Natural killer cell (primary cell): ENCODE measurements at regions not wholly inside any gene's neighbourhood (a gene's known extent, or its start where the extent isn't known, plus 50 kb on each side); places are given as distances from the start of the nearest gene placed in this dataset.

Experiments used
- ATAC-seq, 3 donors: fragments of 150-1000 bp in 2 of 3; fragments of 200-7000 bp in 1 of 3; cut with Tn5 transposase; 1 replicate in 1 of 3; 2 replicates in 2 of 3; pipeline ENCODE4 v1.10.0; 2021; ENCODE audit warnings: mild to moderate bottlenecking in 2 of 3, moderate library complexity in 2 of 3
- DNase-seq, 2 donors: peaks; one replicate each; pipeline versions ENCODE4 v3.0.0 to v3.0.0-alpha.2; 2013 to 2021; ENCODE audit warnings: mixed read lengths in 1 of 2
- H3K27ac ChIP-seq: one replicate; pipeline ENCODE4 v1.5.1; 2013; ENCODE audit warnings: mild to moderate bottlenecking, low read length
- H3K27me3 ChIP-seq: one replicate; pipeline ENCODE4 v1.6.1; 2013; ENCODE audit warnings: low read length; ENCODE audit not compliant: control insufficient read depth, insufficient read depth
- H3K36me3 ChIP-seq: one replicate; pipeline ENCODE4 v1.6.1; 2013; ENCODE audit warnings: low read length; ENCODE audit not compliant: control insufficient read depth, insufficient read depth
- H3K4me1 ChIP-seq: one replicate; pipeline ENCODE4 v1.6.1; 2013; ENCODE audit warnings: low read length; ENCODE audit not compliant: control insufficient read depth, insufficient read depth
- H3K4me3 ChIP-seq: one replicate; pipeline ENCODE4 v1.5.1; 2013; ENCODE audit warnings: low read length
- H3K9me3 ChIP-seq: one replicate; pipeline ENCODE4 v1.6.1; 2013; ENCODE audit warnings: low read length; ENCODE audit not compliant: control insufficient read depth, insufficient read depth
- H3K27ac Mint-ChIP-seq, 2 donors: one replicate each; pipeline ENCODE4 v1.8.0; 2022; ENCODE audit warnings: mild to moderate bottlenecking in 2 of 2, mixed read lengths in 2 of 2, moderate library complexity in 1 of 2
- H3K27me3 Mint-ChIP-seq, 2 donors: one replicate each; pipeline ENCODE4 v1.8.0; 2022; ENCODE audit warnings: low read depth in 2 of 2, mixed read lengths in 2 of 2
- H3K36me3 Mint-ChIP-seq: one replicate; pipeline ENCODE4 v1.8.0; 2022; ENCODE audit warnings: mixed read lengths
- H3K4me1 Mint-ChIP-seq, 2 donors: one replicate each; pipeline ENCODE4 v1.8.0; 2022; ENCODE audit warnings: mixed read lengths in 2 of 2
- H3K4me3 Mint-ChIP-seq: one replicate; pipeline ENCODE4 v1.8.0; 2022; ENCODE audit warnings: mild to moderate bottlenecking, moderate library complexity, mixed read lengths
- H3K9me3 Mint-ChIP-seq, 2 donors: one replicate each; pipeline ENCODE4 v1.8.0; 2022; ENCODE audit warnings: mixed read lengths in 2 of 2
- CTCF ChIP-seq: fragments of 200-600 bp; IDR thresholded peaks from one replicate; pipeline ENCODE4 v1.8.0; 2022; ENCODE audit warnings: antibody characterized with exemption
- WGBS: methylation state at CpG from one replicate; pipeline ENCODE4 v1.1.7; 2013; ENCODE audit warnings: missing lambda C conversion rate; ENCODE audit not compliant: insufficient coverage; 5-methylcytosine and 5-hydroxymethylcytosine counted together
- intact Hi-C: fragments of 100-400 bp; cut with micrococcal nuclease; formaldehyde crosslinking; loops from one replicate; pipeline ENCODE4 v1.14.2; 2022

GRCh38 chr1:172902861-172903381 is 147.8 kb downstream of the TNFSF18 start:
- Histone ChIP-seq H3K27me3 (no peaks in the 10 kb centered on the region), H3K9me3 (no peaks in the 10 kb centered on the region), H3K4me3 (no peak overlapping the region), H3K4me1 (peaks cover 3% of the 10 kb centered on the region), H3K36me3 (no peaks in the 10 kb centered on the region), H3K27ac (no peak overlapping the region)
- Mint-ChIP-seq H3K36me3 (no peaks in the 10 kb centered on the region), H3K4me3 (no peak overlapping the region), H3K4me1 (peaks cover 16 to 22% of the 10 kb centered on the region in 2 donors), H3K9me3 (no peaks in the 10 kb centered on the region), H3K27me3 (peaks cover 0 to 6% of the 10 kb centered on the region in 2 donors), H3K27ac (no peak overlapping the region)
- intact Hi-C loops: no loop called here
- DNase-seq (no peak), ATAC-seq (no peak)
- WGBS: no CpG with 5 or more reads among the region's 1 CpG
- TF ChIP-seq CTCF: no peak

GRCh38 chr1:172903581-172904220 is 147.0 kb downstream of the TNFSF18 start:
- no peak for TF ChIP-seq CTCF
- intact Hi-C loops: no loop called here
- Mint-ChIP-seq H3K4me1 (peaks cover 16 to 22% of the 10 kb centered on the region in 2 donors), H3K4me3 (no peak overlapping the region), H3K27ac (no peak overlapping the region), H3K36me3 (no peaks in the 10 kb centered on the region), H3K27me3 (peaks cover 0 to 6% of the 10 kb centered on the region in 2 donors), H3K9me3 (no peaks in the 10 kb centered on the region)
- Histone ChIP-seq H3K4me1 (peaks cover 3% of the 10 kb centered on the region), H3K27me3 (no peaks in the 10 kb centered on the region), H3K9me3 (no peaks in the 10 kb centered on the region), H3K4me3 (no peak overlapping the region), H3K27ac (no peak overlapping the region), H3K36me3 (no peaks in the 10 kb centered on the region)
- 89% methylated on average over 1 of the region's 1 CpG for WGBS
- DNase-seq (no peak), ATAC-seq (no peak)

GRCh38 chr1:172905452-172905851 is 145.3 kb downstream of the TNFSF18 start:
- H3K9me3 ChIP-seq: no peaks in the 10 kb centered on the region
- 93% methylated on average over 2 of the region's 2 CpGs for WGBS
- intact Hi-C loops: no loop called here
- H3K4me3 ChIP-seq: no peak overlapping the region
- no peaks in the 10 kb centered on the region for H3K36me3 ChIP-seq
- H3K4me1 ChIP-seq: peaks cover 3% of the 10 kb centered on the region
- Mint-ChIP-seq H3K9me3 (no peaks in the 10 kb centered on the region), H3K27ac (no peak overlapping the region), H3K4me3 (no peak overlapping the region), H3K36me3 (no peaks in the 10 kb centered on the region), H3K4me1 (peaks cover 13 to 19% of the 10 kb centered on the region in 2 donors), H3K27me3 (peaks cover 0 to 6% of the 10 kb centered on the region in 2 donors)
- TF ChIP-seq CTCF: no peak
- no peaks in the 10 kb centered on the region for H3K27me3 ChIP-seq
- H3K27ac ChIP-seq: no peak overlapping the region
- no peak for ATAC-seq
- no peak for DNase-seq
